Right lobe of liver (tissue), 6 donors: ENCODE measurements at regions not wholly inside any gene's neighbourhood (a gene's known extent, or its start where the extent isn't known, plus 50 kb on each side); places are given as distances from the start of the nearest gene placed in this dataset.

Source experiments
- ATAC-seq, 4 donors: fragments of 200-7000 bp; cut with Tn5 transposase; one replicate each; pipeline ENCODE4 v1.9.1; 2020; ENCODE audit warnings: mild to moderate bottlenecking in 4 of 4, moderate library complexity in 4 of 4
- DNase-seq, 3 donors: peaks; one replicate each; pipeline ENCODE4 v3.0.0-alpha.2; 2020
- H3K27ac ChIP-seq, 3 donors: fragments of 200-600 bp; one replicate each; pipeline ENCODE4 v1.8.0; 2022
- H3K27me3 ChIP-seq, 2 donors: fragments of 200-600 bp; one replicate each; pipeline ENCODE4 v1.8.0; 2022
- H3K36me3 ChIP-seq, 4 donors: fragments of 200-600 bp; sonication (generic) in 1 of 4; one replicate each; pipeline versions ENCODE4 v1.5.1 to v1.8.0; 2017 to 2022; ENCODE audit warnings: control low read depth in 1 of 4
- H3K4me1 ChIP-seq, 4 donors: fragments of 200-600 bp; sonication (generic) in 1 of 4; one replicate each; pipeline versions ENCODE4 v1.5.1 to v1.8.0; 2017 to 2022; ENCODE audit warnings: control low read depth in 1 of 4
- H3K4me3 ChIP-seq, 3 donors: fragments of 200-600 bp; one replicate each; pipeline ENCODE4 v1.8.0; 2022
- H3K9me3 ChIP-seq, 4 donors: fragments of 200-600 bp; sonication (generic) in 1 of 4; one replicate each; pipeline versions ENCODE4 v1.5.1 to v1.8.0; 2017 to 2022; ENCODE audit warnings: control low read depth in 1 of 4
- CTCF ChIP-seq, 4 donors: fragments of 200-600 bp in 3 of 4; fragments of 450-650 bp in 1 of 4; IDR thresholded peaks; one replicate each; pipeline versions ENCODE4 v1.5.1 to v1.8.0; 2016 to 2022; ENCODE audit warnings: antibody characterized with exemption in 4 of 4, mild to moderate bottlenecking in 2 of 4
- POLR2A ChIP-seq: fragments of 450-650 bp; IDR thresholded peaks from one replicate; pipeline ENCODE4 v1.6.1; 2017; ENCODE audit warnings: antibody characterized with exemption, mild to moderate bottlenecking
- WGBS: methylation state at CpG from one replicate; pipeline ENCODE4 v1.1.6; 2018; ENCODE audit warnings: low coverage, low lambda C conversion rate; ENCODE audit not compliant: insufficient coverage; ENCODE audit errors: missing lambda C conversion rate; 5-methylcytosine and 5-hydroxymethylcytosine counted together
- intact Hi-C, 2 donors: fragments of 100-400 bp; cut with DNase I; formaldehyde crosslinking; loops; one replicate each; pipeline versions ENCODE4 v1.11.2 to v1.14.1; 2022
- donor health status: DM: no; HTN: yes; CAD: no.
- donor health status: DM: no; HTN: no; CAD: no.
- donor health status: DM: no; HTN: no; CAD: no.
- donor health status: DM: no; HTN: yes; CAD: no.
- donor health status: DM: no; HTN: yes; CAD: no.

GRCh38 chr1:172756024-172756423 lies 97.1 kb downstream of the FASLG start:
- WGBS: 44% methylated on average over 4 of the region's 4 CpGs
- Histone ChIP-seq H3K36me3 (no peaks in the 10 kb centered on the region), H3K27me3 (no peaks in the 10 kb centered on the region), H3K9me3 (no peaks in the 10 kb centered on the region), H3K27ac (no peak overlapping the region), H3K4me3 (no peak overlapping the region), H3K4me1 (no peaks in the 10 kb centered on the region)
- TF ChIP-seq POLR2A (no peak), CTCF (IDR thresholded peaks at IDR 0.05) (no peak)
- no peak for DNase-seq
- intact Hi-C loops: no loop called here
- no peak for ATAC-seq

GRCh38 chr1:172758259-172758658 lies 99.4 kb downstream of the FASLG start:
- 83% methylated on average over 2 of the region's 2 CpGs for WGBS

GRCh38 chr1:172760121-172760520 lies 101.2 kb downstream of the FASLG start:
- 75% methylated on average over 3 of the region's 3 CpGs for WGBS
- no peak for ATAC-seq
- intact Hi-C loops: no loop called here

More at GRCh38 chr1:172758259-172758658, 99.4 kb downstream of the FASLG start:
- no peaks in the 10 kb centered on the region for H3K36me3 ChIP-seq
- H3K27ac ChIP-seq: no peak overlapping the region
- no peaks in the 10 kb centered on the region for H3K27me3 ChIP-seq
- H3K4me3 ChIP-seq: no peak overlapping the region
- no peaks in the 10 kb centered on the region for H3K4me1 ChIP-seq
- intact Hi-C loops: no loop called here
- DNase-seq: no peak
- ATAC-seq: no peak
- no peak for TF ChIP-seq CTCF (IDR thresholded peaks at IDR 0.05)
- no peak for TF ChIP-seq POLR2A
- no peaks in the 10 kb centered on the region for H3K9me3 ChIP-seq

DNA sequence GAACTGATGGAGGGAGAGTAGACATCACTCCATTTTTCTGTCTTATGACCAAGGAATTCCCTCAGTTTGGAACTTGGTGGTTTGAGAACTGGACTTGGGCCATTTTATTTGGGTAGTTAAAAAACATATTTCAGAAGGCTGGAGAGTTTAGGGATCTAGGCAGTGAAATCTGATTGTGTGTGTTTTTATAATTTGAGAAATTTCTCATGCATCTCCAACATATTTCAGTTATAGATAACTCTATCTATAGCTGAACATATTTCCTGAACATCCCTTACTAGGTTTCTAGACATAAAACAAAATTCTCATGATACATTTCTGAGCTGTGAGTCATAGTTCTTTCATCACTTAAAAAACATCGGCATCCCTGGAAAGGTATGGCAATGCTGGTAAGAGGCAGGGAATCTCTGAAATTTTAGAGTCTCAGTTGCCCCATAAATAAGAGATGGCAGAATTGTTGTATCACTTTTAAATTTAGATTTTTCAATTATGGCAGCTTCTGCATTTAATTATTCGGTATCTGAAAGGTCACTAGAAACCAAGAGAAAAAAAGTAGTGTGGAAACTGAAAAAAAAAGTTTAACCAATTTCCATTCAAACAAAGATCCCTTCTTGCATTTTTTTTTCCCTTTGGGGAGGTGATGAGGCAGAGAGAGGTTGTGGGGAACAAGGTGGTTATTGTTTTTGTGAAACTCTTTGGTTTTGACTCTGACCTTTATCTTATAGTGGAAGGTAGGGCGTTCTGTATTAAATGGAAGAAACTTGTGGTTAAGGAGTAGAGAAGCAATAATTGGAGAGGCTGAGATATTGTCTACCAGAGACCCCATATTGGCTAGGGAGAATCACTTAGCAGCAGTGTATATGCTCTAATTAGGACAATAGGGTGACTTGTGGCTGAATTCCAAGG lies 102.9 kb downstream of the FASLG start:
- intact Hi-C loops: no loop called here
- H3K27ac ChIP-seq: no peak overlapping the region
- ATAC-seq (no peak), DNase-seq (no peak)
- TF ChIP-seq CTCF (IDR thresholded peaks at IDR 0.05) (no peak), POLR2A (no peak)
- no peaks in the 10 kb centered on the region for H3K27me3 ChIP-seq
- no peak overlapping the region for H3K4me3 ChIP-seq
- H3K36me3 ChIP-seq: no peaks in the 10 kb centered on the region
- no peaks in the 10 kb centered on the region for H3K4me1 ChIP-seq
- WGBS: 68% methylated on average over 3 of the region's 3 CpGs
- H3K9me3 ChIP-seq: no peaks in the 10 kb centered on the region

More at GRCh38 chr1:172760121-172760520, 101.2 kb downstream of the FASLG start:
- no peak overlapping the region for H3K4me3 ChIP-seq
- H3K4me1 ChIP-seq: no peaks in the 10 kb centered on the region
- DNase-seq: no peak
- TF ChIP-seq CTCF (IDR thresholded peaks at IDR 0.05) (no peak), POLR2A (no peak)
- no peaks in the 10 kb centered on the region for H3K9me3 ChIP-seq
- no peak overlapping the region for H3K27ac ChIP-seq
- no peaks in the 10 kb centered on the region for H3K27me3 ChIP-seq
- H3K36me3 ChIP-seq: no peaks in the 10 kb centered on the region
